Ascending aorta (tissue), 2 donors: ENCODE measurements at regions not wholly inside any gene's neighbourhood (a gene's known extent, or its start where the extent isn't known, plus 50 kb on each side); places are given as distances from the start of the nearest gene placed in this dataset.
"Not testable (repeated sequence)": the region's sequence is repeated elsewhere in the genome, so short reads cannot be mapped to it uniquely, and the experiment has no call there.

Experiments used
- DNase-seq, 2 donors: peaks; one replicate each; pipeline ENCODE4 v3.0.0-alpha.2; 2019; ENCODE audit warnings: low spot score in 2 of 2
- H3K27ac ChIP-seq, 2 donors: fragments of 200-600 bp; sonication (generic); one replicate each; pipeline ENCODE4 v1.5.1; 2016 to 2017; ENCODE audit warnings: mild to moderate bottlenecking in 1 of 2
- H3K27me3 ChIP-seq: fragments of 200-600 bp; sonication (generic); one replicate; pipeline ENCODE4 v1.5.1; 2017
- H3K36me3 ChIP-seq, 2 donors: fragments of 200-600 bp; sonication (generic); one replicate each; pipeline ENCODE4 v1.5.1; 2016
- H3K4me1 ChIP-seq, 2 donors: fragments of 200-600 bp; sonication (generic); one replicate each; pipeline ENCODE4 v1.5.1; 2016 to 2017; ENCODE audit warnings: mild to moderate bottlenecking in 1 of 2
- H3K4me3 ChIP-seq, 2 donors: fragments of 200-600 bp; sonication (generic); one replicate each; pipeline ENCODE4 v1.5.1; 2016 to 2017; ENCODE audit warnings: mild to moderate bottlenecking in 1 of 2
- H3K9me3 ChIP-seq, 2 donors: fragments of 200-600 bp; sonication (generic); one replicate each; pipeline ENCODE4 v1.5.1; 2016
- CTCF ChIP-seq, 3 experiments: fragments of 200-600 bp in 2 of 3; fragments of 450-650 bp in 1 of 3; sonication (generic) in 2 of 3; IDR thresholded peaks; one replicate each; pipeline ENCODE4 v1.5.1; 2016 to 2019; ENCODE audit warnings: antibody characterized with exemption in 3 of 3, mild to moderate bottlenecking in 1 of 3, moderate library complexity in 1 of 3
- intact Hi-C: fragments of 100-400 bp; cut with DNase I; formaldehyde crosslinking; loops from one replicate; pipeline ENCODE4 v1.15.1; 2023

- Histone ChIP-seq H3K4me1 (no peaks in the 10 kb centered on the region), H3K27me3 (no peaks in the 10 kb centered on the region), H3K9me3 (no peaks in the 10 kb centered on the region), H3K4me3 (no peak overlapping the region), H3K27ac (no peak overlapping the region), H3K36me3 (no peaks in the 10 kb centered on the region)
- intact Hi-C loops: no loop called here
- DNase-seq: no peak
- no peak for TF ChIP-seq CTCF (IDR thresholded peaks at IDR 0.05)
Measured at GRCh38 chr2:34241905-34242762, 643.0 kb upstream of the FAM98A start.

- H3K27me3 ChIP-seq: no peaks in the 10 kb centered on the region
- H3K27ac ChIP-seq: no peak overlapping the region
- no peaks in the 10 kb centered on the region for H3K36me3 ChIP-seq
- no peak overlapping the region for H3K4me3 ChIP-seq
- no peak for TF ChIP-seq CTCF (IDR thresholded peaks at IDR 0.05)
- no peaks in the 10 kb centered on the region for H3K4me1 ChIP-seq
- DNase-seq: no peak
- intact Hi-C loops: no loop called here
- no peaks in the 10 kb centered on the region for H3K9me3 ChIP-seq
Measured at GRCh38 chr2:34239511-34239910, 640.4 kb upstream of the FAM98A start.

- no peaks in the 10 kb centered on the region for H3K36me3 ChIP-seq
- H3K4me3 ChIP-seq: no peak overlapping the region
- no peaks in the 10 kb centered on the region for H3K9me3 ChIP-seq
- no peaks in the 10 kb centered on the region for H3K27me3 ChIP-seq
- H3K4me1 ChIP-seq: no peaks in the 10 kb centered on the region
- DNase-seq: no peak
- TF ChIP-seq CTCF (IDR thresholded peaks at IDR 0.05): no peak
- no peak overlapping the region for H3K27ac ChIP-seq
- intact Hi-C loops: no loop called here
Measured at GRCh38 chr2:34234823-34235222, 635.7 kb upstream of the FAM98A start.

- H3K4me1 ChIP-seq: no peaks in the 10 kb centered on the region
- no peaks in the 10 kb centered on the region for H3K36me3 ChIP-seq
- no peak for DNase-seq
- intact Hi-C loops: no loop called here
- no peak for TF ChIP-seq CTCF (IDR thresholded peaks at IDR 0.05)
- H3K4me3 ChIP-seq: no peak overlapping the region
- H3K9me3 ChIP-seq: no peaks in the 10 kb centered on the region
- no peak overlapping the region for H3K27ac ChIP-seq
- no peaks in the 10 kb centered on the region for H3K27me3 ChIP-seq
Measured at GRCh38 chr2:34229998-34230397, 630.9 kb upstream of the FAM98A start.

- TF ChIP-seq CTCF (IDR thresholded peaks at IDR 0.05): no peak
- Histone ChIP-seq H3K4me3 (no peak overlapping the region), H3K27ac (no peak overlapping the region), H3K4me1 (no peaks in the 10 kb centered on the region), H3K9me3 (no peaks in the 10 kb centered on the region), H3K36me3 (no peaks in the 10 kb centered on the region), H3K27me3 (no peaks in the 10 kb centered on the region)
- intact Hi-C loops: no loop called here
- no peak for DNase-seq
Measured at GRCh38 chr2:34215174-34215573, 616.1 kb upstream of the FAM98A start.

GRCh38 chr2:34210382-34210781 lies 611.3 kb upstream of the FAM98A start:
- intact Hi-C loops, H3K36me3 ChIP-seq, DNase-seq, H3K27ac ChIP-seq, H3K4me1 ChIP-seq, H3K27me3 ChIP-seq, H3K9me3 ChIP-seq, H3K4me3 ChIP-seq: not testable (repeated sequence)
